ENCODE measurements at regions not wholly inside any gene's neighbourhood (a gene's known extent, or its start where the extent isn't known, plus 50 kb on each side); places are given as distances from the start of the nearest gene placed in this dataset.

DNA sequence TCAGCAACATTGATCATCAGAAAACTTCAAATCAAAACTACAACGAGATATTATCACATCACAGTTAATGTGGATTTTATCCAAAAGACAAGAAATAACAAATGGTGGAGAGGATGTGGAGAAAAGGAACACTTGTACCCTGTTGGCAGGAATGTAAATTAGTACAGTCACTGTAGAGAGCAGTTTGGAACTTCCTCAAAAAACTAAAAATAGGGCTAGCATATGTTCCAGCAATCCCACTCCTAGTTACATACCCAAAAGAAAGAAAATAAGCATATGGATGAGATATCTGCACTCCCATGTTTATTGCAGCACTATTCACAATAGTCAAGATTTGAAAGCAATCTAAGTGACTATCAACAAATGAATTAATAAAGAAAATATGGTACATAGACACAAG, 887.7 kb upstream of the MAN1A1 start:
- TF ChIP-seq, protein P1, sequence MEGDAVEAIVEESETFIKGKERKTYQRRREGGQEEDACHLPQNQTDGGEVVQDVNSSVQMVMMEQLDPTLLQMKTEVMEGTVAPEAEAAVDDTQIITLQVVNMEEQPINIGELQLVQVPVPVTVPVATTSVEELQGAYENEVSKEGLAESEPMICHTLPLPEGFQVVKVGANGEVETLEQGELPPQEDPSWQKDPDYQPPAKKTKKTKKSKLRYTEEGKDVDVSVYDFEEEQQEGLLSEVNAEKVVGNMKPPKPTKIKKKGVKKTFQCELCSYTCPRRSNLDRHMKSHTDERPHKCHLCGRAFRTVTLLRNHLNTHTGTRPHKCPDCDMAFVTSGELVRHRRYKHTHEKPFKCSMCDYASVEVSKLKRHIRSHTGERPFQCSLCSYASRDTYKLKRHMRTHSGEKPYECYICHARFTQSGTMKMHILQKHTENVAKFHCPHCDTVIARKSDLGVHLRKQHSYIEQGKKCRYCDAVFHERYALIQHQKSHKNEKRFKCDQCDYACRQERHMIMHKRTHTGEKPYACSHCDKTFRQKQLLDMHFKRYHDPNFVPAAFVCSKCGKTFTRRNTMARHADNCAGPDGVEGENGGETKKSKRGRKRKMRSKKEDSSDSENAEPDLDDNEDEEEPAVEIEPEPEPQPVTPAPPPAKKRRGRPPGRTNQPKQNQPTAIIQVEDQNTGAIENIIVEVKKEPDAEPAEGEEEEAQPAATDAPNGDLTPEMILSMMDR (CRISPR knock-in tag; IDR thresholded peaks at IDR 0.05): no peak
- no peak for TF ChIP-seq NCOA1 (CRISPR knock-in tag; IDR thresholded peaks at IDR 0.05)
- TF ChIP-seq, protein P2, sequence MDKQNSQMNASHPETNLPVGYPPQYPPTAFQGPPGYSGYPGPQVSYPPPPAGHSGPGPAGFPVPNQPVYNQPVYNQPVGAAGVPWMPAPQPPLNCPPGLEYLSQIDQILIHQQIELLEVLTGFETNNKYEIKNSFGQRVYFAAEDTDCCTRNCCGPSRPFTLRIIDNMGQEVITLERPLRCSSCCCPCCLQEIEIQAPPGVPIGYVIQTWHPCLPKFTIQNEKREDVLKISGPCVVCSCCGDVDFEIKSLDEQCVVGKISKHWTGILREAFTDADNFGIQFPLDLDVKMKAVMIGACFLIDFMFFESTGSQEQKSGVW (CRISPR knock-in tag; IDR thresholded peaks at IDR 0.05; ENCODE audit: borderline replicate concordance): no peak
- no peak for TF ChIP-seq ZNF776 (CRISPR knock-in tag; IDR thresholded peaks at IDR 0.05)
- TF ChIP-seq MIER3 (CRISPR knock-in tag; IDR thresholded peaks at IDR 0.05; ENCODE audit: borderline replicate concordance): no peak
- no peak for TF ChIP-seq ZNF280B (CRISPR knock-in tag; IDR thresholded peaks at IDR 0.05; ENCODE audit: borderline replicate concordance)
- TF ChIP-seq EP300 (IDR thresholded peaks at IDR 0.05; ENCODE audit: low read depth in 2 of 2, low read length in 2 of 2): no peak
- TF ChIP-seq EP300 (CRISPR knock-in tag; IDR thresholded peaks at IDR 0.05; ENCODE audit: borderline replicate concordance): no peak
- TF ChIP-seq TCF7 (IDR thresholded peaks at IDR 0.05; ENCODE audit: low read depth): no peak
